ENCODE measurements at regions not wholly inside any gene's neighbourhood (a gene's known extent, or its start where the extent isn't known, plus 50 kb on each side); places are given as distances from the start of the nearest gene placed in this dataset.

DNA sequence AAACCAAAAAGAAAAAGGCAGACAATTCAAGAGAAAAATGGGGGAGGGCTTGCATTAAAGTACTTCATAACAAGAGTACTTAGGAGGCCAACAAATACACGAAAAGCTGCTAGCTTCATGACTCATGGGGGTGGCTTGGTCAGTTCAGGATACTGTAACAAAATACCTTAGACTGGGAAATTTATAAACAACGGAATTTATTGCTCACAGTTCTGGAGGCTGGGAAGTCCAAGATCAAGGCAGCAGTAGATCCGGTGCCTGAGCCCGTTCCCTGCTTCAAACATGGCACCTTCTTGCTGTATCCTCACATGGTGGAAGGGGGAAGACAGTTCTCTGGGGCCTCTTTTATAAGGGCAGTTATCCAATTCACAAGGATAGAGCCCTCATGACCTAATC lies 111.4 kb downstream of the C9orf50 start:
- TF ChIP-seq, protein P1, sequence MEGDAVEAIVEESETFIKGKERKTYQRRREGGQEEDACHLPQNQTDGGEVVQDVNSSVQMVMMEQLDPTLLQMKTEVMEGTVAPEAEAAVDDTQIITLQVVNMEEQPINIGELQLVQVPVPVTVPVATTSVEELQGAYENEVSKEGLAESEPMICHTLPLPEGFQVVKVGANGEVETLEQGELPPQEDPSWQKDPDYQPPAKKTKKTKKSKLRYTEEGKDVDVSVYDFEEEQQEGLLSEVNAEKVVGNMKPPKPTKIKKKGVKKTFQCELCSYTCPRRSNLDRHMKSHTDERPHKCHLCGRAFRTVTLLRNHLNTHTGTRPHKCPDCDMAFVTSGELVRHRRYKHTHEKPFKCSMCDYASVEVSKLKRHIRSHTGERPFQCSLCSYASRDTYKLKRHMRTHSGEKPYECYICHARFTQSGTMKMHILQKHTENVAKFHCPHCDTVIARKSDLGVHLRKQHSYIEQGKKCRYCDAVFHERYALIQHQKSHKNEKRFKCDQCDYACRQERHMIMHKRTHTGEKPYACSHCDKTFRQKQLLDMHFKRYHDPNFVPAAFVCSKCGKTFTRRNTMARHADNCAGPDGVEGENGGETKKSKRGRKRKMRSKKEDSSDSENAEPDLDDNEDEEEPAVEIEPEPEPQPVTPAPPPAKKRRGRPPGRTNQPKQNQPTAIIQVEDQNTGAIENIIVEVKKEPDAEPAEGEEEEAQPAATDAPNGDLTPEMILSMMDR (conservative IDR thresholded peaks at IDR 0.05 in 1 of 2, IDR thresholded peaks at IDR 0.05 in 1 of 2; ENCODE audit: low read depth in 1 of 2, low read length in 2 of 2), result no peak
- no peak for TF ChIP-seq EZH2 (IDR thresholded peaks at IDR 0.05; ENCODE audit: low read length, missing control alignments)

Measured in fibroblast of lung (primary cell).